A673 (cell line): ENCODE measurements at regions not wholly inside any gene's neighbourhood (a gene's known extent, or its start where the extent isn't known, plus 50 kb on each side); places are given as distances from the start of the nearest gene placed in this dataset.

ENCODE experiments used
- CTCF ChIP-seq: fragments of 300-800, 200-600 bp; sonication (generic); conservative IDR thresholded peaks from 2 replicates; pipeline ENCODE4 v1.5.1; 2017; ENCODE audit warnings: low read depth, mild to moderate bottlenecking, antibody characterized with exemption, low read length, moderate library complexity, mixed read lengths
- EZH2 ChIP-seq: fragments of 200-600 bp; sonication (generic); IDR thresholded peaks from 2 replicates; pipeline ENCODE4 v1.6.1; 2017; ENCODE audit warnings: borderline replicate concordance, low read depth, mild to moderate bottlenecking, mixed read lengths, antibody characterized with exemption, low read length; ENCODE audit not compliant: poor library complexity, severe bottlenecking

- TF ChIP-seq CTCF (no peak), EZH2 (no peak)
These were observed 238.3 kb upstream of the EDIL3 start for GRCh38 chr5:84623019-84623418.
